Smooth muscle cell (in vitro differentiated cells): ENCODE measurements at regions not wholly inside any gene's neighbourhood (a gene's known extent, or its start where the extent isn't known, plus 50 kb on each side); places are given as distances from the start of the nearest gene placed in this dataset.

Experiments used
- DNase-seq: peaks from one replicate; lab custom pipeline; 2025; ENCODE audit not compliant: unreplicated experiment; lab: John Stamatoyannopoulos, UW
- H2AFZ ChIP-seq: fragments of 200-600 bp; sonication (generic); 2 replicates; pipeline ENCODE4 v1.6.0; 2016; ENCODE audit warnings: antibody characterized with exemption, low read depth, mild to moderate bottlenecking
- H3F3A ChIP-seq: fragments of 200-600 bp; sonication (generic); 2 replicates; pipeline ENCODE4 v1.6.0; 2017; ENCODE audit warnings: antibody characterized with exemption, low read depth
- H3K27ac ChIP-seq: fragments of 200-600 bp; sonication (generic); 2 replicates; pipeline ENCODE4 v1.5.1; 2016; ENCODE audit warnings: low read depth, mild to moderate bottlenecking
- H3K27me3 ChIP-seq: fragments of 200-600 bp; sonication (generic); 2 replicates; pipeline ENCODE4 v1.6.1; 2016; ENCODE audit warnings: low read depth, mild to moderate bottlenecking
- H3K36me3 ChIP-seq: fragments of 200-600 bp; sonication (generic); 2 replicates; pipeline ENCODE4 v1.5.1; 2016; ENCODE audit warnings: low read depth
- H3K4me1 ChIP-seq: fragments of 200-600 bp; sonication (generic); 2 replicates; pipeline ENCODE4 v1.5.1; 2016; ENCODE audit warnings: low read depth
- H3K4me2 ChIP-seq: fragments of 200-600 bp; sonication (generic); 2 replicates; pipeline ENCODE4 v1.6.0; 2016; ENCODE audit warnings: mild to moderate bottlenecking
- H3K4me3 ChIP-seq: fragments of 200-600 bp; sonication (generic); 2 replicates; pipeline ENCODE4 v1.5.1; 2016; ENCODE audit warnings: mild to moderate bottlenecking
- H3K79me2 ChIP-seq: fragments of 200-600 bp; sonication (generic); 2 replicates; pipeline ENCODE4 v1.6.0; 2016; ENCODE audit warnings: low read depth, mild to moderate bottlenecking
- H3K9ac ChIP-seq: fragments of 200-600 bp; sonication (generic); 2 replicates; pipeline ENCODE4 v1.6.0; 2016; ENCODE audit warnings: low read depth
- H3K9me3 ChIP-seq: fragments of 200-600 bp; sonication (generic); replicated peaks from 2 replicates; pipeline ENCODE4 v1.5.1; 2016; ENCODE audit warnings: low read depth
- H4K20me1 ChIP-seq: fragments of 200-600 bp; sonication (generic); 2 replicates; pipeline ENCODE4 v1.6.0; 2016; ENCODE audit warnings: low read depth
- WGBS: methylation state at CpG from one replicate; pipeline ENCODE4 v1.1.7; 2016; ENCODE audit warnings: low lambda C conversion rate; 5-methylcytosine and 5-hydroxymethylcytosine counted together
- TF ChIP-seq, protein P1 (sequence below): fragments of 200-600 bp; sonication (generic); IDR thresholded peaks from 2 replicates; pipeline ENCODE4 v1.5.1; 2017; ENCODE audit warnings: borderline replicate concordance, mild to moderate bottlenecking, antibody characterized with exemption; ENCODE audit not compliant: insufficient read depth, poor library complexity, severe bottlenecking

DNA sequence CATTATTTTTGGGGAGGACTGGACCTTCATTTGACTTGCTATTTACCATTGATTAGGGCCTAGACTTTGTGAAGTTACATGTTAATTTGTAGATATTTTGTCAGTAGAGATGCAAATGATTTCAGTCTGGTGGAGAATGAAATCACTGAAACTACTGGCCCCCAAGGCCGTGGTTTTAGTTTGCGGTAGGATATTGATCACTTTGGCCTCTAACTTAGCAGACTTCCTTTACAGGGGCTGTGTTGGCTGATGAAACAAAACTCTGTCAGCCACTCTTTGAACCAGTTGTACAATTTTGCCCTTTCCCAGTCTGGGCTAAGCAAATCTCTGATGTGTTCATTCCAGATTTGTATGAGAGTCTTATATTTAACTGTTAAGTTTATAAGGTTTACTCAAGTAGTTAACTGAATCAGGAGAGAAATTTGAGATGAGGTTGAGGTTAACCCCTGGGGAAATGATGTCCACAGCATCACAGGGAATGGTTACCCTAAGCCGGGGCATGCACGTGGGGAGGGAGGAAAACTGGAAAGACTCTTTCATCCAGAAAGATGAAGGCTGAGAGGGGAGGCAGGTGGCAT, 105.7 kb upstream of the INSIG1 start:
- no peak overlapping the region for H3K4me2 ChIP-seq
- peaks cover 8% of the 10 kb centered on the region for H3K9me3 ChIP-seq
- 93% methylated on average over 4 of the region's 4 CpGs for WGBS
- no peak for DNase-seq
- H4K20me1 ChIP-seq = no peaks in the 10 kb centered on the region
- no peak overlapping the region for H3K27ac ChIP-seq
- H3K9ac ChIP-seq = no peak overlapping the region
- no peak overlapping the region for H2AFZ ChIP-seq
- TF ChIP-seq, protein P1, sequence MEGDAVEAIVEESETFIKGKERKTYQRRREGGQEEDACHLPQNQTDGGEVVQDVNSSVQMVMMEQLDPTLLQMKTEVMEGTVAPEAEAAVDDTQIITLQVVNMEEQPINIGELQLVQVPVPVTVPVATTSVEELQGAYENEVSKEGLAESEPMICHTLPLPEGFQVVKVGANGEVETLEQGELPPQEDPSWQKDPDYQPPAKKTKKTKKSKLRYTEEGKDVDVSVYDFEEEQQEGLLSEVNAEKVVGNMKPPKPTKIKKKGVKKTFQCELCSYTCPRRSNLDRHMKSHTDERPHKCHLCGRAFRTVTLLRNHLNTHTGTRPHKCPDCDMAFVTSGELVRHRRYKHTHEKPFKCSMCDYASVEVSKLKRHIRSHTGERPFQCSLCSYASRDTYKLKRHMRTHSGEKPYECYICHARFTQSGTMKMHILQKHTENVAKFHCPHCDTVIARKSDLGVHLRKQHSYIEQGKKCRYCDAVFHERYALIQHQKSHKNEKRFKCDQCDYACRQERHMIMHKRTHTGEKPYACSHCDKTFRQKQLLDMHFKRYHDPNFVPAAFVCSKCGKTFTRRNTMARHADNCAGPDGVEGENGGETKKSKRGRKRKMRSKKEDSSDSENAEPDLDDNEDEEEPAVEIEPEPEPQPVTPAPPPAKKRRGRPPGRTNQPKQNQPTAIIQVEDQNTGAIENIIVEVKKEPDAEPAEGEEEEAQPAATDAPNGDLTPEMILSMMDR = no peak
- peaks cover 8% of the 10 kb centered on the region for H3F3A ChIP-seq
- H3K36me3 ChIP-seq = peaks cover 8% of the 10 kb centered on the region
- H3K79me2 ChIP-seq = no peaks in the 10 kb centered on the region
- no peaks in the 10 kb centered on the region for H3K27me3 ChIP-seq
- H3K4me3 ChIP-seq = no peak overlapping the region
- no peaks in the 10 kb centered on the region for H3K4me1 ChIP-seq

DNA sequence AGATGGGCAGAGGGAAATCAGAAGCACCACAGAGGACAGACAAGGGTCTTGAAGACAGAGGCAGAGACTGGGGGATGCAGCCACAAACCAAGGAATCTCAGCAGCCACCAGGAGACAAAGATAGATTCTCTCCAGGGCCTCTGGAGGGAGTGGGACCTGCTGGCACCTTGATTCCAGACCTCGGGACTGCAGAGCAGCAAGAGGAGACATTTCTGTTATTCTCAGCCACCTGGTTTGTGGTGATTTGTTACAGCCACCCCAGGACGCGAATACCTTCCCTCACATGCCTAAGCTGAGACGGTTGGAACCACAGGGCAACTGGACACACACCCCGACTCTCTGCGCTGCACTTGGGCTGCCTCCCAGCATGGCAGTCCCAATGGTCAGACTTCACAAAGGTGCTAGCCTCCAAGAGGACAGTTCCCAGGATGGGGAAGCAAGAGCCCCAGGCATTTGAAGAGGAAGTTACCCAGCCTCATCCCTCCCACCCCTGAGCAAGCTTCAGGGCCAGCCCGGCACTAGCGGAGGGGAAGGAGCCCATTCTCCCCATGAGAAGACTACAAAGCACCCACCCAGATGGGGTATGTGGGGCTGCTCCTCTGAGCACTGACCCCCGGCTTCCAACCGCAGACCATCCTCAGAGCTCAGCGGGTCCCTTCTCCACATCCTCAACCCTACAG, 104.6 kb upstream of the INSIG1 start:
- H3F3A ChIP-seq = peaks cover 8% of the 10 kb centered on the region
- no peak overlapping the region for H3K27ac ChIP-seq
- no peak overlapping the region for H3K4me3 ChIP-seq
- TF ChIP-seq, protein P1 = no peak
- WGBS = 98% methylated on average over 11 of the region's 11 CpGs
- H3K4me1 ChIP-seq = no peaks in the 10 kb centered on the region
- H3K79me2 ChIP-seq = no peaks in the 10 kb centered on the region
- H3K9ac ChIP-seq = no peak overlapping the region
- H3K4me2 ChIP-seq = no peak overlapping the region
- no peak for DNase-seq
- no peak overlapping the region for H2AFZ ChIP-seq
- H3K9me3 ChIP-seq = peaks cover 8% of the 10 kb centered on the region
- H3K36me3 ChIP-seq = peaks cover 8% of the 10 kb centered on the region
- H4K20me1 ChIP-seq = no peaks in the 10 kb centered on the region
- no peaks in the 10 kb centered on the region for H3K27me3 ChIP-seq

DNA sequence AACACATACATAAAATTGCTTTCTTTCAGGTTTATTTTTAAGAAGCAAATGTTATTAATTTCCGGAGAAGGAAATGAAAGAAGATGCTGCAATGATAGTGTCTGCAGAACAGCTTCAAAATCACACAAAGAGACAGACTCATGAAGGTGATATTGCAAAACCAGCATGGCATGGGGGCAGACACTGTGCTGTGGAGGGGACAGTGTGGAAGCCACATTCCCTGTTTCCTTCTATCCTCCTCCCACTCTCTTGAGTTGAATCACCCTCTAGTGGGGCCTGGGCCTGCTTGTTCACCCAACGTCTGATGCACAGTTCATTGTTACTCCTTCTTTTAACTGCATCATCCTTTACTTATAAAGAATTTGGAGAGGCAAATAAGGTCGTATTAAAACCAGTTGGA, 104.0 kb upstream of the INSIG1 start:
- peaks cover 8% of the 10 kb centered on the region for H3K36me3 ChIP-seq
- no peaks in the 10 kb centered on the region for H3K27me3 ChIP-seq
- no peak overlapping the region for H3K4me3 ChIP-seq
- DNase-seq = no peak
- no peak overlapping the region for H3K4me2 ChIP-seq
- TF ChIP-seq, protein P1 = no peak
- peaks cover 4% of the 10 kb centered on the region for H3F3A ChIP-seq
- H2AFZ ChIP-seq = no peak overlapping the region
- H3K9me3 ChIP-seq = peaks cover 8% of the 10 kb centered on the region
- no peaks in the 10 kb centered on the region for H4K20me1 ChIP-seq
- H3K79me2 ChIP-seq = no peaks in the 10 kb centered on the region
- WGBS = 65% methylated on average over 3 of the region's 3 CpGs
- no peaks in the 10 kb centered on the region for H3K4me1 ChIP-seq
- H3K27ac ChIP-seq = no peak overlapping the region
- no peak overlapping the region for H3K9ac ChIP-seq
